Fibroblast of pulmonary artery (primary cell): ENCODE measurements at regions not wholly inside any gene's neighbourhood (a gene's known extent, or its start where the extent isn't known, plus 50 kb on each side); places are given as distances from the start of the nearest gene placed in this dataset.

Experiments
- DNase-seq: peaks from one replicate; pipeline ENCODE4 v3.0.0-alpha.2; 2010; ENCODE audit warnings: low read depth
- H3K4me3 ChIP-seq: replicated peaks from 2 replicates; pipeline ENCODE4 v1.5.1; 2011; ENCODE audit warnings: low read depth, mild to moderate bottlenecking, control low read depth, low read length, moderate library complexity
- TF ChIP-seq, protein P1 (sequence below): IDR thresholded peaks from 2 replicates; pipeline ENCODE4 v1.5.1; 2011; ENCODE audit warnings: mild to moderate bottlenecking, control low read depth, low read length, inconsistent platforms; ENCODE audit errors: missing control alignments

DNA sequence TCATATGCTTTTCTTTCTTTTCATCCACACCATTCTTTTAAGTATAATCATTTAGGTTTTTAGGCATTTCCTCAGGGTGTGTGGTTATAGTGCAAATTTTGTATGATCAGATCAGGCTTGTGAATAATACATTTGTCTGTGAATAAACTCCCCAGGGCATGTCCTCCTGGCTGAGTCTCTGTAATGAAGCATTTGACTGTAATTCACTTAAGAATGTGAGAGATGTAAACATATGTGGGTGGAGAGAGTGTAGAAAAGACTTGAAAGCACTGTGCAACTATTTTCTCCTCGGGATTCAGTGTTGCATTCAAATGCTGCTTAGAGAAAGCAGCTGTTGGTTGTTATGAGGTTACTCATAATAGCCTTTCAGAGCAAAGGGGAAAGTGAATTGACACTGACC lies 996.5 kb downstream of the TUSC7 start:
- DNase-seq: peak; percentile 31
- TF ChIP-seq, protein P1, sequence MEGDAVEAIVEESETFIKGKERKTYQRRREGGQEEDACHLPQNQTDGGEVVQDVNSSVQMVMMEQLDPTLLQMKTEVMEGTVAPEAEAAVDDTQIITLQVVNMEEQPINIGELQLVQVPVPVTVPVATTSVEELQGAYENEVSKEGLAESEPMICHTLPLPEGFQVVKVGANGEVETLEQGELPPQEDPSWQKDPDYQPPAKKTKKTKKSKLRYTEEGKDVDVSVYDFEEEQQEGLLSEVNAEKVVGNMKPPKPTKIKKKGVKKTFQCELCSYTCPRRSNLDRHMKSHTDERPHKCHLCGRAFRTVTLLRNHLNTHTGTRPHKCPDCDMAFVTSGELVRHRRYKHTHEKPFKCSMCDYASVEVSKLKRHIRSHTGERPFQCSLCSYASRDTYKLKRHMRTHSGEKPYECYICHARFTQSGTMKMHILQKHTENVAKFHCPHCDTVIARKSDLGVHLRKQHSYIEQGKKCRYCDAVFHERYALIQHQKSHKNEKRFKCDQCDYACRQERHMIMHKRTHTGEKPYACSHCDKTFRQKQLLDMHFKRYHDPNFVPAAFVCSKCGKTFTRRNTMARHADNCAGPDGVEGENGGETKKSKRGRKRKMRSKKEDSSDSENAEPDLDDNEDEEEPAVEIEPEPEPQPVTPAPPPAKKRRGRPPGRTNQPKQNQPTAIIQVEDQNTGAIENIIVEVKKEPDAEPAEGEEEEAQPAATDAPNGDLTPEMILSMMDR: no peak
- no peak overlapping the region for H3K4me3 ChIP-seq

DNA sequence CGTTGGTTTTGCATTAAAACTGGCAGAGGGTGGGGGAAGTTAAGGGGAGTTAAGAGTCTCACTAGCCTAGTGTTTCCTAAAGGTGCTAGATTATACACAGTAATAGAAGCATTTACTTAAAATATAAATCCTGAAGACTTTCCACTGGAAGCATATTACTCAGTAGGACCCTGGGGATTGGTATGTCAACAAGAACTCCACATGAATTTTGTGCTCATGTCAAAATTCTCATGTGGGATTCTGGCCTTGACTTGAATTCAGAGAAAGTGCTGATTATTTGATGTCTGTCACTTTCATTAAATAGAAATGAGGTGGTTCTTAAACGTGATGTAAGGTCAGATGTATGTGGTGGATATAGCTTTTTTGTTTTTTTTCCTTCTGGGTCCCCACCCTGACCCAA lies 997.2 kb downstream of the TUSC7 start:
- TF ChIP-seq, protein P1: no peak
- no peak for DNase-seq
- H3K4me3 ChIP-seq: no peak overlapping the region

DNA sequence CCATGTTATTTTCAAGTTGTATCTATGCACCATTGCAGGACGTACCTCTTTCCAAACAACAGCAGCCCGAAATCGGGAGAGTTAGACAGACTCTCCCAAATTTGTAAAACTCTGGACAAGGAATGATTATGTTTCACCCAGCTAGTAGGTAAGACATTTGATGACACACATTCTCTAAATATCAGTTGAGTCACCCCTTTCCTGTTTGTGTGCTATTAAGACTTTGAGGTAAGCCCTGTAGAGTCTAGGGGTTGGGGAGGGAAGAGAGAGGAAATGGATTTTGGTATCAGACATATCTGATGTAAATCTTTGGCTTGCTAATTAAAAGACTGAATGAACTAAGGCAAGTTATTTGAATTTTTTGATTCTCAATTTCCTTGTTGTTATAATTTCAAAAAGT lies 999.0 kb downstream of the TUSC7 start:
- no peak overlapping the region for H3K4me3 ChIP-seq
- DNase-seq: no peak
- TF ChIP-seq, protein P1: no peak

DNA sequence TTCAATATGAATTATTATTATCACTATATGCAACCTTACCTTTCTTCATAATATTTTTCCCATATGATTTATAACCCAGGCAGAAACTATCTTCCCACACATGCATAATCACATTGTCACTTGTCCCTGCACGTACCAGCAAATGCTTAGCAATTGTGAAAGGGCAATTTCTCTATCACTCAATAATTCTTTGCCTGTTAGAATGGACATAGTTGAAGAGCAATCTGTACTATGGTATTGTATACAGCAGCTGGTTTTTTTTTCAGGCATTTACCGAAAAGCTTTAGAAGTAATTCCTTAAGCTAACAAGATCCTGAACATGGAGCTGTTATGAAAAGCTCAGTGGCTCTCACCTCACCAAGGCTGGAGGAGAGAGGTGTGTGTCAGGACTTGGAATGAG lies 999.5 kb downstream of the TUSC7 start:
- TF ChIP-seq, protein P1: no peak
- DNase-seq: no peak
- H3K4me3 ChIP-seq: no peak overlapping the region

DNA sequence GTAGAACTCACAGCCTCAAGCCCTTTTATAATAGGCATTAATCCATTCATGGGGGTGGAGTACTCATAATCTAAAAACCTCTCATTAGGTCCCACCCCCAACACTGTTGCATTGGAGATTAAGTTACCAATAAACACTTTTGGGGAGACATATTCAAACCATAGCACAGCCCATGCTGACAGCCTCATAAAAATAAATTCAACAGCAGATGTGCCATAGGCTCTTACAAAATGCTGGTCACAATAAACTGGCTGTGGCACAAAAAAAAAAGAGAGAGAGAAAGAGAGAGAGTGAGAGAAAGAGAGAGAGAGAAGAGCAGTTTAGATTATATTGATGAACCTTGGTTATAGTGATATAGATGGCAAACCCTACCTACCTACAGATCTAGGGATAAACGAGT lies 1000.9 kb downstream of the TUSC7 start:
- H3K4me3 ChIP-seq: no peak overlapping the region
- TF ChIP-seq, protein P1: no peak
- no peak for DNase-seq

DNA sequence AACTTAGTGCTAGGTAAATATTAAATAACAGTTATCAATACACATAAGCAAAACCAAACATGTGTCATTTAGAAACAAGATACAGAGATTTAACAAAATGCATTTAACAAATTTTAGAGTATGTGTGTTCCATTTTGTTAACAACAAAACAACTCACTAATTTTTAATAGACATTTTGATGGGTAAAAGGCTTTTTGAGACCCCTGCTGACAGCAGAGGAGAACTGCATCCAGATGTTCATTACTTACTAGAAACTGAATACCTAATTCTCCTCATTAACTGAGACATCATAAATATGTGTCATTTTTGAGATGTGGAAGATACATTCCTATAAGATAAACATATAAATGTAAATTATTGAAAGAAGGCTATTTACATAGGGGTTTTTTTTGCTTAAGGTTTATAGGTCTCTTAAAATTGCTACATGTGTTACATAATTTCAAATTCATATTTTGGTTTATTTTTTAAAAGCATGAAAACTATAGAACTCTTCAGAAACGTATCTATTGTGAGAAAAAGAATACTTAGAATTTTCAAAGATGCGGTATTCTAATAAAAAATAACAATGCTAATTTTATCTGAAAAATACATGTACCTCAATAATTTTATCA lies 1009.8 kb downstream of the TUSC7 start:
- TF ChIP-seq, protein P1: peak; percentile 89
- peak; percentile 49 for DNase-seq
- H3K4me3 ChIP-seq: no peak overlapping the region

DNA sequence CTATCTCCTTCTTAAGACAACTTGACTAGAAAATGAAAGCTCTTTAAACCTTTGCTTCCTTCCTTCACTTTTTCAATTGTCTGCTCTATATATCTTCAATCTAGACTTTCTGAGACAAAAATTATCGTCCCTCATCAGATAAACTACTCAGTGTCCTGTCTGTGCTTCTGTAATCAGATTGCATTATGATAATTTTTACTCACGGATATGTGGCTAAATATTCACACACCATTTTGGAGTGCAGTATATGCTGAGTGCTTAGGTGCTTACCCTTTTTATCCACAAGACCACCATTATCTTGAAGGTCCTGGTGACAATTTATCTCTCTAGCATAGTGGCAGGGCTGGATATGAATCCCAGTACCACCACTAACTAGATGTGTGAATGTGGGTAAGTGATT lies 1012.3 kb downstream of the TUSC7 start:
- no peak overlapping the region for H3K4me3 ChIP-seq
- TF ChIP-seq, protein P1: no peak
- no peak for DNase-seq
